Liver (tissue), 8 donors: ENCODE measurements at regions not wholly inside any gene's neighbourhood (a gene's known extent, or its start where the extent isn't known, plus 50 kb on each side); places are given as distances from the start of the nearest gene placed in this dataset.

Experiments used
- DNase-seq: peaks from one replicate; pipeline ENCODE4 v3.0.0-alpha.2; 2017; ENCODE audit warnings: low spot score
- H3K27ac ChIP-seq, 2 donors: one replicate each; pipeline ENCODE4 v1.7.0; 2013; ENCODE audit warnings: inconsistent platforms in 2 of 2, low read length in 2 of 2, control low read depth in 1 of 2, low read depth in 1 of 2, mild to moderate bottlenecking in 1 of 2
- H3K27me3 ChIP-seq, 4 donors: one replicate each; pipeline versions ENCODE4 v1.6.1 to v1.7.0; 2013; ENCODE audit warnings: low read length in 3 of 4, inconsistent platforms in 1 of 4, mild to moderate bottlenecking in 1 of 4, moderate library complexity in 1 of 4; ENCODE audit not compliant: control insufficient read depth in 4 of 4, insufficient read depth in 4 of 4
- H3K36me3 ChIP-seq, 4 donors: one replicate each; pipeline versions ENCODE4 v1.6.1 to v1.7.0; 2013; ENCODE audit warnings: low read length in 3 of 4, mild to moderate bottlenecking in 3 of 4, low read depth in 1 of 4, moderate library complexity in 1 of 4; ENCODE audit not compliant: control insufficient read depth in 4 of 4, insufficient read depth in 3 of 4
- H3K4me1 ChIP-seq, 4 donors: one replicate each; pipeline versions ENCODE4 v1.6.1 to v1.7.0; 2013; ENCODE audit warnings: low read length in 3 of 4, mild to moderate bottlenecking in 3 of 4, moderate library complexity in 1 of 4; ENCODE audit not compliant: control insufficient read depth in 4 of 4, insufficient read depth in 4 of 4
- H3K4me3 ChIP-seq, 3 donors: one replicate each; pipeline versions ENCODE4 v1.6.1 to v1.7.0; 2013; ENCODE audit warnings: low read length in 3 of 3, control low read depth in 1 of 3, low read depth in 1 of 3, mild to moderate bottlenecking in 1 of 3
- H3K9ac ChIP-seq, 2 donors: one replicate each; pipeline ENCODE4 v1.7.0; 2013; ENCODE audit warnings: low read length in 2 of 2, mild to moderate bottlenecking in 2 of 2, moderate library complexity in 2 of 2, control low read depth in 1 of 2, low read depth in 1 of 2
- H3K9me3 ChIP-seq, 4 donors: one replicate each; pipeline versions ENCODE4 v1.6.1 to v1.7.0; 2013; ENCODE audit warnings: low read length in 3 of 4; ENCODE audit not compliant: control insufficient read depth in 4 of 4
- CTCF ChIP-seq: fragments of 150-350 bp; IDR thresholded peaks from 2 replicates; pipeline ENCODE4 v1.5.1; 2017; ENCODE audit warnings: improper control_type of control experiment, low read depth, low read length; ENCODE audit not compliant: missing input control
- FOXA1 ChIP-seq: IDR thresholded peaks from 2 replicates; pipeline ENCODE4 v1.6.1; 2016; ENCODE audit warnings: antibody characterized with exemption
- FOXA2 ChIP-seq: IDR thresholded peaks from 2 replicates; pipeline ENCODE4 v1.6.1; 2016; ENCODE audit warnings: antibody characterized with exemption
- GABPA ChIP-seq, 2 donors: IDR thresholded peaks in 1 of 2; conservative IDR thresholded peaks in 1 of 2; 2 replicates each; pipeline ENCODE4 v1.6.1; 2016; ENCODE audit warnings: antibody characterized with exemption in 2 of 2, mild to moderate bottlenecking in 1 of 2, moderate library complexity in 1 of 2
- HNF4A ChIP-seq, 2 donors: conservative IDR thresholded peaks; 2 replicates each; pipeline ENCODE4 v1.6.1; 2016; ENCODE audit warnings: antibody characterized with exemption in 2 of 2, mild to moderate bottlenecking in 2 of 2
- JUND ChIP-seq, 2 donors: IDR thresholded peaks; 2 replicates each; pipeline ENCODE4 v1.6.1; 2016; ENCODE audit warnings: antibody characterized with exemption in 2 of 2
- MAX ChIP-seq: IDR thresholded peaks from 2 replicates; pipeline ENCODE4 v1.6.1; 2016; ENCODE audit warnings: antibody characterized with exemption
- SP1 ChIP-seq: IDR thresholded peaks from 2 replicates; pipeline ENCODE4 v1.6.1; 2018; ENCODE audit warnings: antibody characterized with exemption, mild to moderate bottlenecking
- TAF1 ChIP-seq: conservative IDR thresholded peaks from 2 replicates; pipeline ENCODE4 v1.6.1; 2016; ENCODE audit warnings: antibody characterized with exemption, mild to moderate bottlenecking
- YY1 ChIP-seq: IDR thresholded peaks from 2 replicates; pipeline ENCODE4 v1.6.1; 2016; ENCODE audit warnings: antibody characterized with exemption, mild to moderate bottlenecking
- ZBTB33 ChIP-seq: IDR thresholded peaks from 2 replicates; pipeline ENCODE4 v1.6.1; 2016; ENCODE audit warnings: antibody characterized with exemption
- WGBS: extraction: QIAGEN DNeasy Blood & Tissue Kit; methylation state at CpG from one replicate; pipeline ENCODE4 v1.1.7; 2013; 5-methylcytosine and 5-hydroxymethylcytosine counted together
- donor health status: healthy.
- donor health status: healthy.
- donor health status: healthy.
- donor health status: healthy.
- donor health status: healthy.

- WGBS = 83% methylated on average over 1 of the region's 1 CpG
- Histone ChIP-seq H3K4me3 (no peak overlapping the region), H3K9ac (no peak overlapping the region), H3K4me1 (no peaks in the 10 kb centered on the region), H3K9me3 (no peaks in the 10 kb centered on the region), H3K36me3 (no peaks in the 10 kb centered on the region), H3K27ac (no peak overlapping the region), H3K27me3 (no peaks in the 10 kb centered on the region)
- DNase-seq = no peak
- TF ChIP-seq HNF4A (conservative IDR thresholded peaks at IDR 0.05) (no peak), YY1 (no peak), JUND (IDR thresholded peaks at IDR 0.05) (no peak), CTCF (no peak), MAX (no peak), SP1 (no peak), FOXA1 (no peak)
Measured at GRCh38 chrX:124254611-124255010, 77.8 kb upstream of the TEX13D start.

- H3K9ac ChIP-seq = no peak overlapping the region
- 68% methylated on average over 2 of the region's 2 CpGs for WGBS
- H3K4me1 ChIP-seq = no peaks in the 10 kb centered on the region
- H3K27me3 ChIP-seq = no peaks in the 10 kb centered on the region
- no peaks in the 10 kb centered on the region for H3K36me3 ChIP-seq
- H3K9me3 ChIP-seq = no peaks in the 10 kb centered on the region
- TF ChIP-seq TAF1 = no peak
- TF ChIP-seq CTCF = no peak
- no peak for TF ChIP-seq GABPA (IDR thresholded peaks at IDR 0.05 in 1 of 2, conservative IDR thresholded peaks at IDR 0.05 in 1 of 2)
- no peak for TF ChIP-seq ZBTB33
- no peak for TF ChIP-seq FOXA2
- TF ChIP-seq YY1 = no peak
- DNase-seq = no peak
- no peak overlapping the region for H3K4me3 ChIP-seq
- H3K27ac ChIP-seq = no peak overlapping the region
Measured at GRCh38 chrX:124256216-124256615, 76.2 kb upstream of the TEX13D start.
